ENCODE measurements at regions not wholly inside any gene's neighbourhood (a gene's known extent, or its start where the extent isn't known, plus 50 kb on each side); places are given as distances from the start of the nearest gene placed in this dataset.

DNA sequence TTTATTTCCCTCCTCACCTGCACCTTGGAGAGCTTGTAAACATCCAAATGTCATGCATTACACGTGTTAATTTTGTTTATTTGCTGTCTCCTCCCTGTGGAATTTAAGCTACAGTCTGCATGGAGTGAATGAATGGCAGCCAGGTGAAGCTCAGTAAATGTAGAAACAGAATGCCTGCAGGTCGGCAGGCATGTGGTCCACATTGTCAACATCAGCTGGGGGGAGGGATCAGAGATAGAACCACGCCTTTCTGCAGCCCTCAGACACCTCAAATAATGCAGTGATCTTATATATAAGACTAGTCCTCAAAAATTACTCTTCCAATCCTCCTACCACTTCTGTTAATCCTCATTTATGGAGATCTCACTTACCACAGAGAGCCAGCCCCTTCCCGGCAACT lies 131.2 kb upstream of the KIT start:
- DNase-seq (no peak), ATAC-seq (ENCODE audit: low FRiP score in 2 of 2) (no peak)
- H3K36me3 ChIP-seq: no peaks in the 10 kb centered on the region
- TF ChIP-seq POLR2AphosphoS5 (IDR thresholded peaks at IDR 0.05): no peak
- TF ChIP-seq POLR2A (IDR thresholded peaks at IDR 0.05): no peak
- TF ChIP-seq EP300 (IDR thresholded peaks at IDR 0.05): no peak
- TF ChIP-seq, protein P1, sequence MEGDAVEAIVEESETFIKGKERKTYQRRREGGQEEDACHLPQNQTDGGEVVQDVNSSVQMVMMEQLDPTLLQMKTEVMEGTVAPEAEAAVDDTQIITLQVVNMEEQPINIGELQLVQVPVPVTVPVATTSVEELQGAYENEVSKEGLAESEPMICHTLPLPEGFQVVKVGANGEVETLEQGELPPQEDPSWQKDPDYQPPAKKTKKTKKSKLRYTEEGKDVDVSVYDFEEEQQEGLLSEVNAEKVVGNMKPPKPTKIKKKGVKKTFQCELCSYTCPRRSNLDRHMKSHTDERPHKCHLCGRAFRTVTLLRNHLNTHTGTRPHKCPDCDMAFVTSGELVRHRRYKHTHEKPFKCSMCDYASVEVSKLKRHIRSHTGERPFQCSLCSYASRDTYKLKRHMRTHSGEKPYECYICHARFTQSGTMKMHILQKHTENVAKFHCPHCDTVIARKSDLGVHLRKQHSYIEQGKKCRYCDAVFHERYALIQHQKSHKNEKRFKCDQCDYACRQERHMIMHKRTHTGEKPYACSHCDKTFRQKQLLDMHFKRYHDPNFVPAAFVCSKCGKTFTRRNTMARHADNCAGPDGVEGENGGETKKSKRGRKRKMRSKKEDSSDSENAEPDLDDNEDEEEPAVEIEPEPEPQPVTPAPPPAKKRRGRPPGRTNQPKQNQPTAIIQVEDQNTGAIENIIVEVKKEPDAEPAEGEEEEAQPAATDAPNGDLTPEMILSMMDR (IDR thresholded peaks at IDR 0.05): no peak
- H3K27ac ChIP-seq: no peak overlapping the region
- WGBS, 2 donors: 61 to 74% methylated on average over 4 of the region's 4 CpGs
- H3K4me3 ChIP-seq: no peak overlapping the region
- H3K27me3 ChIP-seq: no peaks in the 10 kb centered on the region
- no peaks in the 10 kb centered on the region for H3K4me1 ChIP-seq
- no peaks in the 10 kb centered on the region for H3K9me3 ChIP-seq

DNA sequence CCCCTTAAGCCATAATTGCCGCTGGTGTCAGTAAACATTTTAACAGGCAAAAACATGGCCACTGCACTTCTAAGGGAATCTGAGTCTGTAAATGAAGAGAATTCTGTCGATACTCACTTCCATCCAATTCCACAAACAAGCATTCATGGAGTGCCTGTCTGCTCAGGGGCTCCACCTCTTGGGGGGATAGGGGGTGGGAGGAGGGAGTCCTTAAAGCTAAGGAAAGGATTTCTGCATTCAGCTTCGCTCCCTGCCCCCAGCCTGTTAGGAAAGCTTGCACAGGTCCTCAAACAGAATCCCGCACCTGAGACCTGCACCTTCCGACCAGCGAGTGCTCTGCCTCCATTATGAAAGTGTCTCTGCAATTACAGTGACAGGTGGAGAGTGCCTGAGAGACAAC lies 130.2 kb upstream of the KIT start:
- Histone ChIP-seq H3K4me3 (no peak overlapping the region), H3K27ac (no peak overlapping the region), H3K9me3 (no peaks in the 10 kb centered on the region), H3K36me3 (no peaks in the 10 kb centered on the region), H3K27me3 (no peaks in the 10 kb centered on the region), H3K4me1 (no peaks in the 10 kb centered on the region)
- no peak for DNase-seq
- ATAC-seq (ENCODE audit: low FRiP score in 2 of 2): no peak
- TF ChIP-seq POLR2A (IDR thresholded peaks at IDR 0.05) (no peak), POLR2AphosphoS5 (IDR thresholded peaks at IDR 0.05) (no peak), EP300 (IDR thresholded peaks at IDR 0.05) (no peak)
- TF ChIP-seq, protein P1 (IDR thresholded peaks at IDR 0.05): no peak
- WGBS, 2 donors: 71 to 73% methylated on average over 3 to 6 of the region's 6 CpGs

DNA sequence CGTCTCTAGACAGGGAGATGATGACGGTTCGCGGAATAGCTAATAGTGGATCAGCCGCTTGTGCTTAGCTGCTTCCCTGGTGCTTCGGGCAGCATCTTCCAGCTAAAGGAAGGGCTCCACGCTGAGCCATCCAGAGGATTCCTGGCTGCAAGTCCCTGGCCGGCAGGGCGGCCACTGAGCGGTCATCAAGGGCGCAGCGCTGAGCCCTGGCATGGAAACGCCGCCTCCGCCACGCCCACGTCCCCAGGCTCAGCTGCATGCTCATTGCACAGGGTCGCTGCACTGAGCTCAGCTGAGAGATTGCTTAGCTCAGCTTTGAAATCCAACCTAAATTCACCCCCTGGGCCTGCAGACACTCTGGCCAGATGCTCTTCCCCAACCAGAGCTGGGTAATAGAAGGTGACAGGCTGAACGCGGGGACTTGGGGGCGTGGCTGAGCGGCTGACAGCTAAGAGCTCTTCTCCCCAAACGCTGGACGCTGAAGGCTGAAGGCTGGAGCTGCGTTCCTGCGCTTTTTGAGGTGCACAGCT lies 118.2 kb upstream of the KIT start:
- no peaks in the 10 kb centered on the region for H3K36me3 ChIP-seq
- peak; percentile 86 to 91 for ATAC-seq (ENCODE audit: low FRiP score in 2 of 2)
- no peaks in the 10 kb centered on the region for H3K9me3 ChIP-seq
- peak overlapping the region; percentile 28 to 51 (median 41) for H3K4me3 ChIP-seq
- no peaks in the 10 kb centered on the region for H3K27me3 ChIP-seq
- peaks cover 4 to 10% (median 6%) of the 10 kb centered on the region in 4 donors for H3K4me1 ChIP-seq
- TF ChIP-seq, protein P1 (IDR thresholded peaks at IDR 0.05): peak in 1 of 6 experiments; percentile 24
- TF ChIP-seq EP300 (IDR thresholded peaks at IDR 0.05): no peak
- TF ChIP-seq POLR2AphosphoS5 (IDR thresholded peaks at IDR 0.05): no peak
- no peak for TF ChIP-seq POLR2A (IDR thresholded peaks at IDR 0.05)
- H3K27ac ChIP-seq: no peak overlapping the region
- DNase-seq: peak; percentile 42 to 91
- 9 to 26% methylated on average over 13 to 26 of the region's 26 CpGs for WGBS, 2 donors

DNA sequence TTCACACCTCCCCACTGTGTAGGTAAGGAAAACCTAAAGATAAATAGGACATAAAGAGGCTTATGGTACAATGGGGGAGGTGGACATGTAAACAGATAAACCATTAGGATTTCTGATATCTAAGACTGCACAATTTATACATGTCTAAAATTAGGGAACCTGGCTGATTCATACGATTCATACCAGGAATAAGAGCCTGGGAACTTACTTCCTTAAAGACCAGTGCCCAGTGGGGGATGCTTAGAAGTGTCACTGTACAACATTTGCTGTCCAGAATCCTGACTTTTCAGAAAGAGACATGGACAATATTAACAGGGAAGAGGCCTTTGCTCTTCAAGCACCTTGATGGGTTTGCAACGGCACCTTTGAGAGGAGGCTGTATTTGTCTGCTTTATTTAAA lies 116.8 kb upstream of the KIT start:
- Histone ChIP-seq H3K9me3 (no peaks in the 10 kb centered on the region), H3K27me3 (no peaks in the 10 kb centered on the region), H3K4me1 (peaks cover 4 to 10% (median 6%) of the 10 kb centered on the region in 4 donors), H3K4me3 (no peak overlapping the region), H3K27ac (no peak overlapping the region), H3K36me3 (no peaks in the 10 kb centered on the region)
- 47 to 60% methylated on average over 2 of the region's 2 CpGs for WGBS, 2 donors
- ATAC-seq (ENCODE audit: low FRiP score in 2 of 2) (no peak), DNase-seq (no peak)
- TF ChIP-seq EP300 (IDR thresholded peaks at IDR 0.05): no peak
- TF ChIP-seq POLR2AphosphoS5 (IDR thresholded peaks at IDR 0.05): no peak
- TF ChIP-seq POLR2A (IDR thresholded peaks at IDR 0.05): no peak
- TF ChIP-seq, protein P1 (IDR thresholded peaks at IDR 0.05): no peak

DNA sequence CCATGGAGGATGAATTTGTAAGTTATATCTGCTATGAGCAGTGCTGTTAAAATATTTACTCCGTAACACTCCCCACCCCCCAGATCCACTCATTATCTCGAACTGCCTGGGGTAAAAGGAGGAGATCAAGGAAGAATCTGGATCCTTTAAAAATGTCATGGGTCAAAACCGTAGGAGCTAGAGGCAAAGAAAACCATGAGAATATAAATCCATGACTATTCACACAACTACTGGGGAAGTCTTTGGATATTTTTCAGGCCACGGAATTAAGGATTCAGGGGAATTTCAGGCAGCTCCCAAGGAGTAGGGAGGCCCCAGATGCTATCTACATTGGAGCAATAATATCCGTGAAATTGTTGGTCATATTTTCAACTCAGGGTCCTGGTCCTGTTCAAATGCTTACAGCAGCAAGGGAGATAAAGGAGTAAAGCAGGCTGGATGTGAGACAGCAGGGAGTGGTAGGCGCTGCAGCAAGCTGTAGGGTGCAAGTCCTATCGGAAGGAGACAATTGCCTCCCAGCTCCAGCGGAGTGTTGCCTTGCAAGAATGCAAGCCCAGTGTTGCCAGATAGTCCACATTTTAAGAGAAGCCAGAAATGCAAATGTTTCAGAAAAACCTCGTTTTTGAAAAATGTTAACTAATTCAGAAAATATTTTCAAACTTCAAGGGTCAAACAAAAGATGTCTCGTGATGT lies 116.2 kb upstream of the KIT start:
- peaks cover 4 to 10% (median 6%) of the 10 kb centered on the region in 4 donors for H3K4me1 ChIP-seq
- no peak for ATAC-seq (ENCODE audit: low FRiP score in 2 of 2)
- H3K36me3 ChIP-seq: no peaks in the 10 kb centered on the region
- WGBS, 2 donors: 77 to 82% methylated on average over 10 of the region's 10 CpGs
- no peak overlapping the region for H3K27ac ChIP-seq
- no peak for TF ChIP-seq EP300 (IDR thresholded peaks at IDR 0.05)
- TF ChIP-seq, protein P1 (IDR thresholded peaks at IDR 0.05): no peak
- no peak for TF ChIP-seq POLR2AphosphoS5 (IDR thresholded peaks at IDR 0.05)
- TF ChIP-seq POLR2A (IDR thresholded peaks at IDR 0.05): no peak
- H3K4me3 ChIP-seq: no peak overlapping the region
- DNase-seq: no peak
- no peaks in the 10 kb centered on the region for H3K27me3 ChIP-seq
- no peaks in the 10 kb centered on the region for H3K9me3 ChIP-seq

All from upper lobe of left lung (tissue), 6 donors.